ENCODE measurements at regions not wholly inside any gene's neighbourhood (a gene's known extent, or its start where the extent isn't known, plus 50 kb on each side); places are given as distances from the start of the nearest gene placed in this dataset.

GRCh38 chr15:66912441-66912840, 153.0 kb upstream of the SMAD3 start:
- dilution Hi-C loops (cut with HindIII; ENCODE audit: low sequenced_read_pairs, unreplicated experiment) = no loop called here
- Histone ChIP-seq H4K20me1 (ENCODE audit: insufficient read depth, low read length) (no peaks in the 10 kb centered on the region), H4K5ac (ENCODE audit: low read depth, low read length) (no peak overlapping the region), H2AK9ac (replicated peaks; ENCODE audit: low read depth, low read length, poor library complexity) (no peak overlapping the region), H3K79me1 (ENCODE audit: low read depth in 1 of 2, low read length in 2 of 2) (no peaks in the 10 kb centered on the region), H2BK20ac (ENCODE audit: low read depth, low read length) (no peak overlapping the region), H3K9me1 (ENCODE audit: insufficient read depth, low read length) (no peaks in the 10 kb centered on the region), H3K36me3 (ENCODE audit: control insufficient read depth, insufficient read depth, low read length) (no peaks in the 10 kb centered on the region), H3K56ac (ENCODE audit: extremely low read depth, insufficient read depth, low read length) (no peak overlapping the region), H3K4me1 (ENCODE audit: control insufficient read depth, insufficient read depth, low read length) (peaks cover 12% of the 10 kb centered on the region), H3K14ac (replicated peaks; ENCODE audit: low read depth, low read length) (no peak overlapping the region), H3K4me2 (ENCODE audit: low read depth, low read length) (no peak overlapping the region), H4K8ac (ENCODE audit: low read depth in 2 of 2, low read length in 2 of 2) (no peak overlapping the region), H2BK5ac (ENCODE audit: low read depth, low read length, poor library complexity, severe bottlenecking) (no peak overlapping the region), H2BK120ac (ENCODE audit: low read depth, low read length) (no peak overlapping the region), H3K27ac (ENCODE audit: insufficient read depth, low read length) (no peak overlapping the region), H3K9me3 (ENCODE audit: control insufficient read depth, insufficient read depth, low read length) (peaks cover 2% of the 10 kb centered on the region; the same call in 1 of the 2 replicates), H2AFZ (replicated peaks; ENCODE audit: low read length, poor library complexity) (no peak overlapping the region), H3K18ac (ENCODE audit: low read depth, low read length) (no peak overlapping the region), H2BK15ac (ENCODE audit: low read depth, low read length) (no peak overlapping the region), H3K9ac (ENCODE audit: low read depth, low read length) (no peak overlapping the region), H4K91ac (ENCODE audit: insufficient read depth, low read depth, low read length) (no peak overlapping the region), H2AK5ac (ENCODE audit: low read depth, low read length) (no peak overlapping the region), H3K4me3 (ENCODE audit: insufficient read depth, low read depth, low read length) (no peak overlapping the region), H3K27me3 (ENCODE audit: control insufficient read depth, insufficient read depth, low read length) (peaks cover 2% of the 10 kb centered on the region), H3K4ac (ENCODE audit: low read depth, low read length) (no peak overlapping the region), H3K23ac (ENCODE audit: low read depth, low read length) (no peak overlapping the region)
- no TSS peak for BruUV-seq (replicated peaks)
- in situ Hi-C loops (cut with MboI; ENCODE audit: low sequenced_read_pairs) = no loop called here
- POLR2A ChIA-PET (ENCODE audit: unreplicated experiment) = no interaction called here
- TF ChIP-seq MAZ (IDR thresholded peaks at IDR 0.05; ENCODE audit: borderline replicate concordance, low read depth, low read length) = no peak
- no peak for TF ChIP-seq SMC3 (IDR thresholded peaks at IDR 0.05; ENCODE audit: low read depth, low read length)
- TF ChIP-seq CHD1 (IDR thresholded peaks at IDR 0.05; ENCODE audit: low read depth, low read length) = no peak
- no peak for TF ChIP-seq CTCF (conservative IDR thresholded peaks at IDR 0.05; ENCODE audit: low read depth, low read length)
- no peak for TF ChIP-seq RAD21 (IDR thresholded peaks at IDR 0.05; ENCODE audit: low read length)
- no peak for TF ChIP-seq MAFK (IDR thresholded peaks at IDR 0.05; ENCODE audit: low read depth, low read length)
- TF ChIP-seq FOS (IDR thresholded peaks at IDR 0.05; ENCODE audit: low read depth, low read length) = no peak
- TF ChIP-seq POLR2A (IDR thresholded peaks at IDR 0.05; ENCODE audit: low read depth, low read length) = no peak
- no peak for TF ChIP-seq NFE2L2 (IDR thresholded peaks at IDR 0.05; ENCODE audit: low read depth, low read length)
- CTCF ChIA-PET = no interaction called here
- DNase-seq (no peak), ATAC-seq (ENCODE audit: low read depth) (no peak)
- 90% methylated on average over 2 of the region's 7 CpGs; no CpG with 5 or more reads in 1 of the 2 experiments for WGBS, 2 experiments (ENCODE audit: extremely low coverage in 2 of 2, insufficient read length in 1 of 2)
- intact Hi-C loops (cut with micrococcal nuclease) = no loop called here
